ENCODE measurements at regions not wholly inside any gene's neighbourhood (a gene's known extent, or its start where the extent isn't known, plus 50 kb on each side); places are given as distances from the start of the nearest gene placed in this dataset.

- Mint-ChIP-seq H3K4me3 (no peak overlapping the region), H3K27ac (no peak overlapping the region), H3K9me3 (peaks cover 11% of the 10 kb centered on the region), H3K4me1 (no peaks in the 10 kb centered on the region), H3K27me3 (ENCODE audit: insufficient read depth, low read depth) (no peaks in the 10 kb centered on the region), H3K36me3 (no peaks in the 10 kb centered on the region)
- Histone ChIP-seq H3K27ac (no peak overlapping the region), H3K4me2 (no peak overlapping the region), H3K4me1 (no peaks in the 10 kb centered on the region), H2AFZ (replicated peaks) (no peak overlapping the region), H3K9ac (no peak overlapping the region), H3K36me3 (no peaks in the 10 kb centered on the region), H3K79me2 (ENCODE audit: low read depth) (no peaks in the 10 kb centered on the region), H3K27me3 (no peaks in the 10 kb centered on the region), H3K9me3 (ENCODE audit: low read depth) (no peaks in the 10 kb centered on the region), H4K20me1 (ENCODE audit: low read depth) (no peaks in the 10 kb centered on the region), H3F3A (ENCODE audit: low read depth) (no peaks in the 10 kb centered on the region), H3K4me3 (no peak overlapping the region)
- DNase-seq (ENCODE audit: low spot score), result no peak
- TF ChIP-seq EZH2phosphoT487 (IDR thresholded peaks at IDR 0.05), result no peak
Observed at GRCh38 chr7:54921116-54921515, 97.7 kb upstream of the EGFR start.

GRCh38 chr7:54931532-54931931 lies 87.3 kb upstream of the EGFR start:
- DNase-seq (ENCODE audit: low spot score), result no peak
- Mint-ChIP-seq H3K4me1 (peaks cover 6% of the 10 kb centered on the region), H3K27me3 (ENCODE audit: insufficient read depth, low read depth) (no peaks in the 10 kb centered on the region), H3K9me3 (peaks cover 18% of the 10 kb centered on the region), H3K4me3 (no peak overlapping the region), H3K27ac (no peak overlapping the region), H3K36me3 (no peaks in the 10 kb centered on the region)
- Histone ChIP-seq H3K9ac (no peak overlapping the region), H3K36me3 (no peaks in the 10 kb centered on the region), H3K4me1 (peaks cover 4% of the 10 kb centered on the region), H3K27ac (no peak overlapping the region), H3K79me2 (ENCODE audit: low read depth) (no peaks in the 10 kb centered on the region), H2AFZ (replicated peaks) (no peak overlapping the region), H3K27me3 (peaks cover 21% of the 10 kb centered on the region), H4K20me1 (ENCODE audit: low read depth) (no peaks in the 10 kb centered on the region), H3K9me3 (ENCODE audit: low read depth) (no peaks in the 10 kb centered on the region), H3K4me3 (no peak overlapping the region), H3K4me2 (no peak overlapping the region), H3F3A (ENCODE audit: low read depth) (peaks cover 6% of the 10 kb centered on the region)
- TF ChIP-seq EZH2 (IDR thresholded peaks at IDR 0.05), result no peak
- TF ChIP-seq EZH2phosphoT487 (IDR thresholded peaks at IDR 0.05), result no peak
- no peak for TF ChIP-seq CTCF (IDR thresholded peaks at IDR 0.05)

DNA sequence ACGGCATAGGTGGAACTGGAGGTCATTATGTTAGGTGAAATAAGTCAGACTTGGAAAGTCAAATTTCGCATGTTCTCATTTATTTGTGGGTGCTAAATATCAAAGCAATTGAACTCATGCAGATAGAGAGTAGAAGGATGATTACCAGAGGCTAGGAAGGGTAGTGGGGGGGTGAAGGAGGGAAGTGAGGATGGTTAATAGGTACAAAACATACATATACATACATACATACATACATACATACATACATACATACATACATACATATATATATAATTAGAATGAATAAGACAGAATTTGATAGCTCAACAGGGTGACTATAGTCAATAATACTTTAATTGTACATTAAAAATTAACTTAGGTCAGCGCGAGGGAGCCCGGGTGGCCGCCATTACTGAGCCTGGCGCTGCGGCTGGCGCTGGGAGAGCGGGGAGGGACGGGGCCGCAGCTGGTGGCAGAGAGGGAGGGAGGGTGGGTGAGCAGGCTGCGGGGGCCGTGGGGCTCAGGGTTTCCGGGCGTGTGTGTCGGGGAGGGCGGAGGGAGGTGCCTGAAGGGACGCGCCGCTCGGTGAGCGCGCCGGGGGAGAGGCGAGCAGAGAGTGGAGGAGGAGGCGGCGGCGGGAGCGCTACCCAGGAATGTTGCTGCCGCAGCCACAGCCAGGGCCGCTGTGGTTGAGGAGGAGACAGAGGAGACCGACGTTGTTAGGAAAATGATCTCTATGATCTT lies 85.8 kb upstream of the EGFR start:
- Histone ChIP-seq H3K4me1 (peaks cover 4% of the 10 kb centered on the region), H3K36me3 (no peaks in the 10 kb centered on the region), H3K4me2 (peak overlapping the region; percentile 82), H3K79me2 (ENCODE audit: low read depth) (no peaks in the 10 kb centered on the region), H3K4me3 (peak overlapping the region; percentile 45), H3K9ac (no peak overlapping the region), H2AFZ (replicated peaks) (peak overlapping the region; percentile 96), H4K20me1 (ENCODE audit: low read depth) (no peaks in the 10 kb centered on the region), H3K27ac (no peak overlapping the region), H3K9me3 (ENCODE audit: low read depth) (no peaks in the 10 kb centered on the region), H3F3A (ENCODE audit: low read depth) (peaks cover 6% of the 10 kb centered on the region), H3K27me3 (peaks cover 21% of the 10 kb centered on the region)
- H3K36me3 Mint-ChIP-seq, result no peaks in the 10 kb centered on the region
- H3K4me3 Mint-ChIP-seq, result peak overlapping the region; percentile 86
- H3K27me3 Mint-ChIP-seq (ENCODE audit: insufficient read depth, low read depth), result no peaks in the 10 kb centered on the region
- peaks cover 18% of the 10 kb centered on the region for H3K9me3 Mint-ChIP-seq
- H3K4me1 Mint-ChIP-seq, result peaks cover 6% of the 10 kb centered on the region
- H3K27ac Mint-ChIP-seq, result peak overlapping the region; percentile 77
- peak; percentile 82 for DNase-seq (ENCODE audit: low spot score)
- TF ChIP-seq EZH2phosphoT487 (IDR thresholded peaks at IDR 0.05), result no peak
- no peak for TF ChIP-seq EZH2 (IDR thresholded peaks at IDR 0.05)
- no peak for TF ChIP-seq CTCF (IDR thresholded peaks at IDR 0.05)

GRCh38 chr7:54933643-54934042 lies 85.2 kb upstream of the EGFR start:
- Mint-ChIP-seq H3K4me3 (peak overlapping the region; percentile 86), H3K27me3 (ENCODE audit: insufficient read depth, low read depth) (no peaks in the 10 kb centered on the region), H3K36me3 (no peaks in the 10 kb centered on the region), H3K27ac (no peak overlapping the region), H3K9me3 (peaks cover 18% of the 10 kb centered on the region), H3K4me1 (peaks cover 6% of the 10 kb centered on the region)
- H3K79me2 ChIP-seq (ENCODE audit: low read depth), result no peaks in the 10 kb centered on the region
- peaks cover 4% of the 10 kb centered on the region for H3K4me1 ChIP-seq
- no peak overlapping the region for H3K27ac ChIP-seq
- peaks cover 21% of the 10 kb centered on the region for H3K27me3 ChIP-seq
- H3K4me2 ChIP-seq, result peak overlapping the region; percentile 82
- no peak overlapping the region for H3K9ac ChIP-seq
- H3K36me3 ChIP-seq, result no peaks in the 10 kb centered on the region
- DNase-seq (ENCODE audit: low spot score), result no peak
- TF ChIP-seq EZH2 (IDR thresholded peaks at IDR 0.05) (no peak), CTCF (IDR thresholded peaks at IDR 0.05) (no peak), EZH2phosphoT487 (IDR thresholded peaks at IDR 0.05) (no peak)
- H2AFZ ChIP-seq (replicated peaks), result peak overlapping the region; percentile 96
- no peaks in the 10 kb centered on the region for H3K9me3 ChIP-seq (ENCODE audit: low read depth)
- no peaks in the 10 kb centered on the region for H4K20me1 ChIP-seq (ENCODE audit: low read depth)
- peak overlapping the region; percentile 45 for H3K4me3 ChIP-seq
- H3F3A ChIP-seq (ENCODE audit: low read depth), result peaks cover 6% of the 10 kb centered on the region

Data from neural progenitor cell (in vitro differentiated cells).